DMS153 treated with DMSO at 0.1 percent for 48 hours (cell line): ENCODE measurements at regions not wholly inside any gene's neighbourhood (a gene's known extent, or its start where the extent isn't known, plus 50 kb on each side); places are given as distances from the start of the nearest gene placed in this dataset.

Source experiments
- DNase-seq: peaks from one replicate; lab custom pipeline; 2025; ENCODE audit not compliant: unreplicated experiment; lab: John Stamatoyannopoulos, UW

- DNase-seq, result no peak
Observed at GRCh38 chr1:193609592-193609991, 423.2 kb upstream of the B3GALT2 start.

- DNase-seq, result no peak
Observed at GRCh38 chr1:193607787-193608186, 421.4 kb upstream of the B3GALT2 start.

GRCh38 chr1:193606035-193606434 is 419.6 kb upstream of the B3GALT2 start:
- no peak for DNase-seq

- DNase-seq, result no peak
Observed at GRCh38 chr1:193602705-193603104, 416.3 kb upstream of the B3GALT2 start.

GRCh38 chr1:193593147-193593885 is 406.9 kb upstream of the B3GALT2 start:
- DNase-seq, result no peak

- DNase-seq, result no peak
Observed at GRCh38 chr1:193592317-193592716, 405.9 kb upstream of the B3GALT2 start.

- DNase-seq, result no peak
Observed at GRCh38 chr1:193590102-193590501, 403.7 kb upstream of the B3GALT2 start.

- peak; percentile 30 for DNase-seq
Observed at GRCh38 chr1:193589597-193590040, 403.2 kb upstream of the B3GALT2 start.

- no peak for DNase-seq
Observed at GRCh38 chr1:193588311-193589082, 402.1 kb upstream of the B3GALT2 start.

GRCh38 chr1:193584731-193585239 is 398.4 kb upstream of the B3GALT2 start:
- DNase-seq, result no peak

- no peak for DNase-seq
Observed at GRCh38 chr1:193581341-193581740, 394.9 kb upstream of the B3GALT2 start.

GRCh38 chr1:193580419-193580818 is 394.0 kb upstream of the B3GALT2 start:
- no peak for DNase-seq

GRCh38 chr1:193579323-193579722 is 392.9 kb upstream of the B3GALT2 start:
- DNase-seq, result no peak

- DNase-seq, result no peak
Observed at GRCh38 chr1:193574913-193575312, 388.5 kb upstream of the B3GALT2 start.

GRCh38 chr1:193569983-193570269 is 383.5 kb upstream of the B3GALT2 start:
- no peak for DNase-seq

GRCh38 chr1:193569096-193569982 is 382.9 kb upstream of the B3GALT2 start:
- DNase-seq, result no peak

- no peak for DNase-seq
Observed at GRCh38 chr1:193568512-193568911, 382.1 kb upstream of the B3GALT2 start.

- no peak for DNase-seq
Observed at GRCh38 chr1:193567937-193568336, 381.5 kb upstream of the B3GALT2 start.

- no peak for DNase-seq
Observed at GRCh38 chr1:193566735-193567134, 380.3 kb upstream of the B3GALT2 start.

GRCh38 chr1:193565971-193566577 is 379.7 kb upstream of the B3GALT2 start:
- DNase-seq, result no peak

GRCh38 chr1:193562121-193562520 is 375.7 kb upstream of the B3GALT2 start:
- no peak for DNase-seq
